ENCODE measurements at regions not wholly inside any gene's neighbourhood (a gene's known extent, or its start where the extent isn't known, plus 50 kb on each side); places are given as distances from the start of the nearest gene placed in this dataset.

- H3K9me3 ChIP-seq (ENCODE audit: control insufficient read depth, insufficient read depth, low read length): peaks cover 1% of the 10 kb centered on the region; the same call in 1 of the 2 replicates
- H4K5ac ChIP-seq (ENCODE audit: low read depth, low read length): no peak overlapping the region
- TF ChIP-seq MXI1 (IDR thresholded peaks at IDR 0.05; ENCODE audit: borderline replicate concordance, low read depth, low read length) (no peak), BHLHE40 (IDR thresholded peaks at IDR 0.05; ENCODE audit: low read depth, low read length) (no peak), CHD1 (IDR thresholded peaks at IDR 0.05; ENCODE audit: low read depth, low read length) (no peak), RAD21 (IDR thresholded peaks at IDR 0.05; ENCODE audit: low read length) (no peak), ELK1 (IDR thresholded peaks at IDR 0.05; ENCODE audit: borderline replicate concordance, low read depth, low read length) (no peak), RFX5 (IDR thresholded peaks at IDR 0.05; ENCODE audit: low read depth, low read length) (no peak)
- no peak overlapping the region for H2AFZ ChIP-seq (replicated peaks; ENCODE audit: low read length, poor library complexity)
- no peaks in the 10 kb centered on the region for H3K4me1 ChIP-seq (ENCODE audit: control insufficient read depth, insufficient read depth, low read length)
- DNase-seq: no peak
- H3K14ac ChIP-seq (replicated peaks; ENCODE audit: low read depth, low read length): no peak overlapping the region
- H3K27me3 ChIP-seq (ENCODE audit: control insufficient read depth, insufficient read depth, low read length): no peaks in the 10 kb centered on the region
- dilution Hi-C loops (cut with HindIII; ENCODE audit: low sequenced_read_pairs, unreplicated experiment) (no loop called here), intact Hi-C loops (cut with micrococcal nuclease) (no loop called here), in situ Hi-C loops (cut with MboI; ENCODE audit: low sequenced_read_pairs) (no loop called here)
- no peak overlapping the region for H3K23ac ChIP-seq (ENCODE audit: low read depth, low read length)
- H4K20me1 ChIP-seq (ENCODE audit: insufficient read depth, low read length): no peaks in the 10 kb centered on the region
- H2AK5ac ChIP-seq (ENCODE audit: low read depth, low read length): no peak overlapping the region
- H2AK9ac ChIP-seq (replicated peaks; ENCODE audit: low read depth, low read length, poor library complexity): no peak overlapping the region
- H3K4me2 ChIP-seq (ENCODE audit: low read depth, low read length): no peak overlapping the region
- H3K18ac ChIP-seq (ENCODE audit: low read depth, low read length): no peak overlapping the region
- no peak overlapping the region for H2BK15ac ChIP-seq (ENCODE audit: low read depth, low read length)
- no peak overlapping the region for H3K9ac ChIP-seq (ENCODE audit: low read depth, low read length)
- H3K56ac ChIP-seq (ENCODE audit: extremely low read depth, insufficient read depth, low read length): no peak overlapping the region
- no peak overlapping the region for H2BK120ac ChIP-seq (ENCODE audit: low read depth, low read length)
- no CpG with 5 or more reads among the region's 3 CpGs for WGBS, 2 experiments (ENCODE audit: extremely low coverage in 2 of 2, insufficient read length in 1 of 2)
- ATAC-seq (ENCODE audit: low read depth): no peak
- POLR2A ChIA-PET (ENCODE audit: unreplicated experiment): no interaction called here
- H4K91ac ChIP-seq (ENCODE audit: insufficient read depth, low read depth, low read length): no peak overlapping the region
- H3K4me3 ChIP-seq (ENCODE audit: insufficient read depth, low read depth, low read length): no peak overlapping the region
- H3K36me3 ChIP-seq (ENCODE audit: control insufficient read depth, insufficient read depth, low read length): no peaks in the 10 kb centered on the region
- no peaks in the 10 kb centered on the region for H3K79me1 ChIP-seq (ENCODE audit: low read depth in 1 of 2, low read length in 2 of 2)
- no peak overlapping the region for H2BK5ac ChIP-seq (ENCODE audit: low read depth, low read length, poor library complexity, severe bottlenecking)
- H4K8ac ChIP-seq (ENCODE audit: low read depth in 2 of 2, low read length in 2 of 2): no peak overlapping the region
- BruUV-seq (replicated peaks): no TSS peak
- H3K4ac ChIP-seq (ENCODE audit: low read depth, low read length): no peak overlapping the region
- CTCF ChIA-PET: no interaction called here
- no peak overlapping the region for H2BK20ac ChIP-seq (ENCODE audit: low read depth, low read length)
- H3K27ac ChIP-seq (ENCODE audit: insufficient read depth, low read length): no peak overlapping the region
- no peaks in the 10 kb centered on the region for H3K9me1 ChIP-seq (ENCODE audit: insufficient read depth, low read length)
These were observed 320.6 kb upstream of the KCNH8 start for GRCh38 chr3:18827664-18828063.
